ENCODE measurements at regions not wholly inside any gene's neighbourhood (a gene's known extent, or its start where the extent isn't known, plus 50 kb on each side); places are given as distances from the start of the nearest gene placed in this dataset.

DNA sequence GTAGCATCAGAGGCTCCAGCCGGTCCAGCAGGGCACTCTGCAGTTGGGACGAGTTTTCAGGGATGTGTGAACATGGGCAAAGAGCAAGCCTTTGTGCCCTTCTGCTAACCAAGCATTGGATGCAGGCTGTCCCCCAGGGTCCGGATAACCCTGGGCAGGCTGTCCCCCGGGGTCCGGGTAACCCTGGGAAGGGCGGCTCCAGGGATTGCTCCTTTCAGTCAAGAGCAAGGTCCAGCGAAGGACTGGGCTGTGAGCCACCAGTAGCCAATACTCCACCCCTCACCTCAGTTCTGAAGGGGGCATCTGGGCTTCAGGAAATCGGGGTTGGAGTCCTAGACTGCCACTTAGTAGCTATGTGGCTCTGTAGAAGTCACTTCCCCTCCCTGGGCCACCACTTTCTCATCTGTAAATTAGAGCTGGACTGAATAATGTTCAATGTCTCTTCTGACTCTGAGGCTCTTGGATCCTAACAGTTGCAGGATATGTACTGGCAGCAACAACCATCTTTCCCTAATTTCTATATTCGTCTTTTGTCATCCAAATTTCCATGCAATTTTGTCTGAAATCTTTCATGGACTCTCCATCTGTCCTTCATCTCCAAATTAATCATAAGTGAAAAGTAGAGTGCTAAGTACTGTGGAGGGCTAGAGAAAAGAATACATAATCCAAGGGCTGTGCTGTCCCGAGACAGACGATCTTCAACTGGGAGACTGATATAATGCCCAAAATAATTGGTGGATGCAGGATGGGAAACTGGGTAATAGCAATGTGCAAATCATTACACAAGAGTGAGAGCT lies 137.4 kb upstream of the NTF3 start:
- TF ChIP-seq, protein P1, sequence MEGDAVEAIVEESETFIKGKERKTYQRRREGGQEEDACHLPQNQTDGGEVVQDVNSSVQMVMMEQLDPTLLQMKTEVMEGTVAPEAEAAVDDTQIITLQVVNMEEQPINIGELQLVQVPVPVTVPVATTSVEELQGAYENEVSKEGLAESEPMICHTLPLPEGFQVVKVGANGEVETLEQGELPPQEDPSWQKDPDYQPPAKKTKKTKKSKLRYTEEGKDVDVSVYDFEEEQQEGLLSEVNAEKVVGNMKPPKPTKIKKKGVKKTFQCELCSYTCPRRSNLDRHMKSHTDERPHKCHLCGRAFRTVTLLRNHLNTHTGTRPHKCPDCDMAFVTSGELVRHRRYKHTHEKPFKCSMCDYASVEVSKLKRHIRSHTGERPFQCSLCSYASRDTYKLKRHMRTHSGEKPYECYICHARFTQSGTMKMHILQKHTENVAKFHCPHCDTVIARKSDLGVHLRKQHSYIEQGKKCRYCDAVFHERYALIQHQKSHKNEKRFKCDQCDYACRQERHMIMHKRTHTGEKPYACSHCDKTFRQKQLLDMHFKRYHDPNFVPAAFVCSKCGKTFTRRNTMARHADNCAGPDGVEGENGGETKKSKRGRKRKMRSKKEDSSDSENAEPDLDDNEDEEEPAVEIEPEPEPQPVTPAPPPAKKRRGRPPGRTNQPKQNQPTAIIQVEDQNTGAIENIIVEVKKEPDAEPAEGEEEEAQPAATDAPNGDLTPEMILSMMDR (conservative IDR thresholded peaks at IDR 0.05): no peak
- no peak for TF ChIP-seq ZFX (IDR thresholded peaks at IDR 0.05)

Measured in C4-2B (cell line).